B cell (primary cell): ENCODE measurements at regions not wholly inside any gene's neighbourhood (a gene's known extent, or its start where the extent isn't known, plus 50 kb on each side); places are given as distances from the start of the nearest gene placed in this dataset.

ENCODE experiments used
- ATAC-seq: fragments of 200-7000 bp; cut with Tn5 transposase; one replicate; pipeline ENCODE4 v1.10.0; 2021; ENCODE audit warnings: low read depth, mild to moderate bottlenecking, moderate number of reproducible peaks, moderate library complexity
- CTCF ChIA-PET: fragments of 350-600 bp; sonication (Branson Sonifier 250); formaldehyde crosslinking; loops from one replicate; lab custom pipeline; 2021; ENCODE audit warnings: antibody characterized with exemption, inconsistent platforms; lab: Charles Lee
- POLR2A ChIA-PET: fragments of 350-600 bp; sonication (Branson Sonifier 250); formaldehyde crosslinking; loops from one replicate; lab custom pipeline; 2021; ENCODE audit warnings: antibody characterized with exemption; lab: Charles Lee
- DNase-seq: peaks from one replicate; pipeline ENCODE4 v3.0.0; 2013
- H2AFZ ChIP-seq: 2 replicates; pipeline ENCODE4 v1.6.1; 2012; ENCODE audit warnings: mild to moderate bottlenecking, low read depth, low read length; ENCODE audit not compliant: insufficient read depth, poor library complexity, severe bottlenecking
- H3K27ac ChIP-seq, 2 donors: 1 replicate in 1 of 2; 2 replicates in 1 of 2; pipeline ENCODE4 v1.5.1; 2012 to 2013; ENCODE audit warnings: low read length in 2 of 2, mild to moderate bottlenecking in 2 of 2, moderate library complexity in 1 of 2
- H3K27me3 ChIP-seq, 4 experiments: fragments of 200-600 bp in 1 of 4; sonication (generic) in 1 of 4; replicated peaks in 1 of 4; 1 replicate in 2 of 4; 2 replicates in 2 of 4; pipeline versions ENCODE4 v1.6.1 to v1.7.0; 2013 to 2016; ENCODE audit warnings: low read length in 3 of 4, mild to moderate bottlenecking in 2 of 4, mixed read lengths in 1 of 4, moderate library complexity in 1 of 4; ENCODE audit not compliant: insufficient read depth in 4 of 4, control insufficient read depth in 3 of 4; ENCODE audit errors: control extremely low read depth in 1 of 4
- H3K36me3 ChIP-seq, 2 experiments: replicated peaks in 1 of 2; 1 replicate in 1 of 2; 2 replicates in 1 of 2; pipeline versions ENCODE4 v1.6.1 to v1.7.1; 2013; ENCODE audit warnings: low read length in 1 of 2; ENCODE audit not compliant: insufficient read depth in 2 of 2, control insufficient read depth in 1 of 2; ENCODE audit errors: control extremely low read depth in 1 of 2, extremely low read depth in 1 of 2
- H3K4me1 ChIP-seq, 2 donors: fragments of 200-600 bp in 1 of 2; sonication (generic) in 1 of 2; 1 replicate in 1 of 2; 2 replicates in 1 of 2; pipeline versions ENCODE4 v1.5.1 to v1.6.1; 2013 to 2017; ENCODE audit warnings: low read length in 2 of 2; ENCODE audit not compliant: control insufficient read depth in 2 of 2, insufficient read depth in 2 of 2
- H3K4me2 ChIP-seq: replicated peaks from 2 replicates; pipeline ENCODE3; 2012; ENCODE audit warnings: mild to moderate bottlenecking, low read depth, low read length; ENCODE audit not compliant: poor library complexity, severe bottlenecking
- H3K4me3 ChIP-seq, 5 experiments: fragments of 200-600 bp in 1 of 5; sonication (generic) in 1 of 5; 1 replicate in 3 of 5; 2 replicates in 2 of 5; pipeline versions ENCODE4 v1.5.1 to v1.7.0; 2011 to 2016; ENCODE audit warnings: low read length in 4 of 5, mild to moderate bottlenecking in 4 of 5, low read depth in 2 of 5, control low read depth in 1 of 5, moderate library complexity in 1 of 5; ENCODE audit not compliant: insufficient read depth in 1 of 5; ENCODE audit errors: control extremely low read depth in 1 of 5, extremely low read depth in 1 of 5
- H3K79me2 ChIP-seq: fragments of 200-600 bp; sonication (generic); one replicate; pipeline ENCODE4 v1.6.0; 2016; ENCODE audit warnings: low read length; ENCODE audit not compliant: control insufficient read depth, insufficient read depth
- H3K9ac ChIP-seq: fragments of 200-600 bp; sonication (generic); 2 replicates; pipeline ENCODE4 v1.6.1; 2017; ENCODE audit warnings: mild to moderate bottlenecking, low read length, moderate library complexity
- H3K9me3 ChIP-seq, 3 donors: one replicate each; pipeline versions ENCODE4 v1.6.1 to v1.7.1; 2013; ENCODE audit warnings: low read length in 2 of 3; ENCODE audit not compliant: control insufficient read depth in 2 of 3, insufficient read depth in 1 of 3; ENCODE audit errors: control extremely low read depth in 1 of 3
- H4K20me1 ChIP-seq: 2 replicates; pipeline ENCODE4 v1.6.0; 2012; ENCODE audit warnings: mild to moderate bottlenecking, low read length; ENCODE audit not compliant: insufficient read depth, control insufficient read depth, poor library complexity, severe bottlenecking
- H3K27ac Mint-ChIP-seq: one replicate; pipeline ENCODE4 v1.8.0; 2021; ENCODE audit warnings: mixed read lengths
- H3K27me3 Mint-ChIP-seq: one replicate; pipeline ENCODE4 v1.8.0; 2021; ENCODE audit warnings: mixed read lengths
- H3K4me1 Mint-ChIP-seq: one replicate; pipeline ENCODE4 v1.8.0; 2021; ENCODE audit warnings: mixed read lengths
- H3K4me3 Mint-ChIP-seq: one replicate; pipeline ENCODE4 v1.8.0; 2021; ENCODE audit warnings: mixed read lengths
- H3K9me3 Mint-ChIP-seq: one replicate; pipeline ENCODE4 v1.8.0; 2022; ENCODE audit warnings: mixed read lengths; ENCODE audit not compliant: insufficient read depth
- EZH2 ChIP-seq: IDR thresholded peaks from 2 replicates; pipeline ENCODE4 v1.6.1; 2012; ENCODE audit warnings: borderline replicate concordance, low read depth, mild to moderate bottlenecking, moderate library complexity, low read length; ENCODE audit not compliant: insufficient read depth, poor library complexity, severe bottlenecking
- WGBS: methylation state at CpG from one replicate; pipeline ENCODE4 v1.1.5; 2013; ENCODE audit warnings: missing lambda C conversion rate; ENCODE audit not compliant: insufficient coverage; 5-methylcytosine and 5-hydroxymethylcytosine counted together
- intact Hi-C: fragments of 100-400 bp; cut with micrococcal nuclease; formaldehyde crosslinking; loops from one replicate; pipeline ENCODE4 v1.10.0; 2022
- TF ChIP-seq, protein P1 (sequence below): fragments of 200-600 bp; IDR thresholded peaks from one replicate; pipeline ENCODE4 v1.8.0; 2022; ENCODE audit warnings: antibody characterized with exemption, mild to moderate bottlenecking

DNA sequence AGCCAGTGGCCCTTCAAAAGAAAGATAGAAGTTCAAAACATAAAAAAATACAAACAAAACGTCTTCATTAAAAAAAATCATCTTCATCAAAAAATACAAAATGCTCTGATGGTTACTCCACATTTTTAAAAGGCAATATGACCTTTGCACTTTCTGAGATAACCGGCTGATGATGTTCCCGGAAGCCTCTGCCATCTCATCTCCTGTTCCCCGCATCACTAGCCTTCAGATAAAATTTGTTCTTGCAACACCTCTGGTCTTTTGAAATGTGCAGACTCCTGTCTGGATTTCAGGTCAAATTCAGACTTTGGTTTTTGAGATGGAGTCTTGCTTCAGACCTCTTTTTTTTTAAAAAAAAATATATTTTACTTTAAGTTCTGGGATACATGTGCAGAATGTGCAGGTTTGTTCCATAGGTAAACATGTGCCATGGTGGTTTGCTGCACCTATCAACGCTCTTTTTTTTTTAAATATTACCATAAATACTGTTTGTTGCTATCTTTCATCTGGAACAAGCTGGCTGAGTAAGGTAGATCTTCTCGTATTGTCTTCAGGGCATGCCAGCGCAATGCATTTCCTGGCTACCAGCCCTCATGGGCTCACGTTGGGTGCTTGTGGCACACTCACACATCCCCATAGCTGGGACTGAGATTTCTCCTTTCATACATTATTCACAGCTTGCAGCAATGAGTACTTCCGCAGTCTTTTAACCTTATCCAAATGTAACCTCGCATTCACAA lies 418.9 kb upstream of the ARGLU1 start:
- Histone ChIP-seq H3K79me2 (no peaks in the 10 kb centered on the region), H3K4me2 (no peak overlapping the region), H3K4me1 (no peaks in the 10 kb centered on the region), H3K27me3 (no peaks in the 10 kb centered on the region), H3K9me3 (no peaks in the 10 kb centered on the region), H3K27ac (no peak overlapping the region), H4K20me1 (no peaks in the 10 kb centered on the region), H3K4me3 (no peak overlapping the region), H3K9ac (no peak overlapping the region), H3K36me3 (no peaks in the 10 kb centered on the region), H2AFZ (no peak overlapping the region)
- POLR2A ChIA-PET = no interaction called here
- WGBS = 85% methylated on average over 5 of the region's 10 CpGs
- Mint-ChIP-seq H3K27me3 (no peaks in the 10 kb centered on the region), H3K4me1 (no peaks in the 10 kb centered on the region), H3K9me3 (peaks cover 3% of the 10 kb centered on the region), H3K27ac (no peak overlapping the region), H3K4me3 (no peak overlapping the region)
- TF ChIP-seq, protein P1, sequence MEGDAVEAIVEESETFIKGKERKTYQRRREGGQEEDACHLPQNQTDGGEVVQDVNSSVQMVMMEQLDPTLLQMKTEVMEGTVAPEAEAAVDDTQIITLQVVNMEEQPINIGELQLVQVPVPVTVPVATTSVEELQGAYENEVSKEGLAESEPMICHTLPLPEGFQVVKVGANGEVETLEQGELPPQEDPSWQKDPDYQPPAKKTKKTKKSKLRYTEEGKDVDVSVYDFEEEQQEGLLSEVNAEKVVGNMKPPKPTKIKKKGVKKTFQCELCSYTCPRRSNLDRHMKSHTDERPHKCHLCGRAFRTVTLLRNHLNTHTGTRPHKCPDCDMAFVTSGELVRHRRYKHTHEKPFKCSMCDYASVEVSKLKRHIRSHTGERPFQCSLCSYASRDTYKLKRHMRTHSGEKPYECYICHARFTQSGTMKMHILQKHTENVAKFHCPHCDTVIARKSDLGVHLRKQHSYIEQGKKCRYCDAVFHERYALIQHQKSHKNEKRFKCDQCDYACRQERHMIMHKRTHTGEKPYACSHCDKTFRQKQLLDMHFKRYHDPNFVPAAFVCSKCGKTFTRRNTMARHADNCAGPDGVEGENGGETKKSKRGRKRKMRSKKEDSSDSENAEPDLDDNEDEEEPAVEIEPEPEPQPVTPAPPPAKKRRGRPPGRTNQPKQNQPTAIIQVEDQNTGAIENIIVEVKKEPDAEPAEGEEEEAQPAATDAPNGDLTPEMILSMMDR = no peak
- TF ChIP-seq EZH2 = no peak
- ATAC-seq (no peak), DNase-seq (no peak)
- intact Hi-C loops = no loop called here
- CTCF ChIA-PET = interaction anchor here (0.7 kb wide), 1 partner anchor 67 kb away, joined by 3 read pairs; no protein-coding TSS in a partner anchor

DNA sequence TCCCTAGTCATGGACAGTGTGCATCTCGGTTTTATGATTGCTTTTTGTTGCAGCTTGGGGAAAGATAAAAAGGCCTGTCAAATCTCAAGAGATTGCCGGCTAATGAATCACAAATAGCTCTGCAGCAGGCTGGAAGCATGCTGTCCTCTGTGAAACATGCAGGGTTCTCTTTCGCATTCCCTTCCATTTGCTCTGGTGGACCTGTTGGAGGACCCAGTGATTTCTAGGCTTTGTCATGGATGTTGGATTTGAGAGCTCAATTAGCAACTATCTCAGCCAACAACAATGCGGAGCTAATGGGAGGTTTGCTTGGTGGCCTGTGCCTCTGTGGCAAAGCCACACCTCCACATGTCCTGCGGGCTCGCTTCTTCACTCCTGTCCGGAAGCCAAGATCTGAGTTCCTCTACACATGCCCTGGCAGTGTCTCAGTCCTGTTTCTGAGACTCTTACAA lies 418.1 kb upstream of the ARGLU1 start:
- no peak overlapping the region for H3K27ac ChIP-seq
- Mint-ChIP-seq H3K27me3 (no peaks in the 10 kb centered on the region), H3K27ac (no peak overlapping the region), H3K4me1 (no peaks in the 10 kb centered on the region), H3K9me3 (peaks cover 3% of the 10 kb centered on the region), H3K4me3 (no peak overlapping the region)
- H3K36me3 ChIP-seq = no peaks in the 10 kb centered on the region
- no peak overlapping the region for H3K4me3 ChIP-seq
- no peak for TF ChIP-seq EZH2
- TF ChIP-seq, protein P1 = no peak
- no peak overlapping the region for H3K4me2 ChIP-seq
- H3K9me3 ChIP-seq = no peaks in the 10 kb centered on the region
- H2AFZ ChIP-seq = no peak overlapping the region
- intact Hi-C loops = no loop called here
- CTCF ChIA-PET = no interaction called here
- H3K27me3 ChIP-seq = no peaks in the 10 kb centered on the region
- no peaks in the 10 kb centered on the region for H3K79me2 ChIP-seq
- 92% methylated on average over 7 of the region's 7 CpGs for WGBS
- POLR2A ChIA-PET = no interaction called here
- H3K9ac ChIP-seq = no peak overlapping the region
- DNase-seq (no peak), ATAC-seq (no peak)
- H3K4me1 ChIP-seq = no peaks in the 10 kb centered on the region
- H4K20me1 ChIP-seq = no peaks in the 10 kb centered on the region
